GM12865 (cell line): ENCODE measurements at regions not wholly inside any gene's neighbourhood (a gene's known extent, or its start where the extent isn't known, plus 50 kb on each side); places are given as distances from the start of the nearest gene placed in this dataset.

Experiments
- DNase-seq: peaks from one replicate; pipeline ENCODE4 v3.0.0; 2010; ENCODE audit warnings: low read depth
- H3K4me3 ChIP-seq: 2 replicates; pipeline ENCODE4 v1.5.1; 2011; ENCODE audit warnings: mild to moderate bottlenecking, low read depth, low read length, control low read depth
- CTCF ChIP-seq: IDR thresholded peaks from 2 replicates; pipeline ENCODE4 v1.5.1; 2011; ENCODE audit warnings: low read length, control low read depth, low read depth, inconsistent platforms; ENCODE audit not compliant: insufficient read depth; ENCODE audit errors: missing control alignments

GRCh38 chr14:58833634-58834378 lies 196.0 kb downstream of the DACT1 start:
- no peak for TF ChIP-seq CTCF
- H3K4me3 ChIP-seq, result no peak overlapping the region
- no peak for DNase-seq

- TF ChIP-seq CTCF, result no peak
Observed at GRCh38 chr14:58836303-58836974, 198.7 kb downstream of the DACT1 start.

GRCh38 chr14:58839233-58839632 lies 201.5 kb downstream of the DACT1 start:
- no peak for DNase-seq
- TF ChIP-seq CTCF, result no peak
- H3K4me3 ChIP-seq, result no peak overlapping the region

More at GRCh38 chr14:58836303-58836974, 198.7 kb downstream of the DACT1 start:
- DNase-seq, result no peak
- H3K4me3 ChIP-seq, result no peak overlapping the region

- no peak for DNase-seq
- no peak overlapping the region for H3K4me3 ChIP-seq
- TF ChIP-seq CTCF, result no peak
Observed at GRCh38 chr14:58844544-58844943, 206.8 kb downstream of the DACT1 start.

GRCh38 chr14:58846682-58847465 lies 209.1 kb downstream of the DACT1 start:
- no peak for TF ChIP-seq CTCF
- no peak overlapping the region for H3K4me3 ChIP-seq
- DNase-seq, result no peak

GRCh38 chr14:58848365-58848764 lies 210.6 kb downstream of the DACT1 start:
- no peak overlapping the region for H3K4me3 ChIP-seq
- no peak for TF ChIP-seq CTCF
- DNase-seq, result no peak
